Pancreas (tissue), 10 donors: ENCODE measurements at regions not wholly inside any gene's neighbourhood (a gene's known extent, or its start where the extent isn't known, plus 50 kb on each side); places are given as distances from the start of the nearest gene placed in this dataset.
A peak's percentile ranks its signal among the peaks of the same experiment; 100 is the strongest.
"Not testable (repeated sequence)": the region's sequence is repeated elsewhere in the genome, so short reads cannot be mapped to it uniquely, and the experiment has no call there.

Source experiments
- ATAC-seq, 4 donors: fragments of 200-7000 bp; cut with Tn5 transposase; one replicate each; pipeline versions ENCODE4 v1.8.0 to v1.9.1; 2020; ENCODE audit warnings: mild to moderate bottlenecking in 4 of 4, moderate library complexity in 4 of 4
- DNase-seq, 6 donors: peaks; one replicate each; pipeline ENCODE4 v3.0.0-alpha.2; 2020
- FAIRE-seq: peaks from 2 replicates; lab custom pipeline; 2012; peaks lifted over from hg19 to GRCh38; lab: Jason Lieb, UNC
- H3K27ac ChIP-seq, 4 donors: fragments of 200-600 bp; sonication (generic); 1 replicate in 3 of 4; 2 replicates in 1 of 4; pipeline versions ENCODE4 v1.5.0 to v1.8.0; 2020
- H3K27me3 ChIP-seq, 4 donors: fragments of 200-600 bp; one replicate each; pipeline ENCODE4 v1.8.0; 2021
- H3K36me3 ChIP-seq, 3 donors: fragments of 200-600 bp; sonication (generic) in 1 of 3; one replicate each; pipeline versions ENCODE4 v1.5.0 to v1.8.0; 2020 to 2021
- H3K4me1 ChIP-seq, 3 donors: fragments of 200-600 bp; one replicate each; pipeline ENCODE4 v1.8.0; 2021
- H3K4me3 ChIP-seq, 4 donors: fragments of 200-600 bp; sonication (generic) in 2 of 4; one replicate each; pipeline versions ENCODE4 v1.5.0 to v1.8.0; 2020 to 2021
- H3K9me3 ChIP-seq, 4 donors: fragments of 200-600 bp; one replicate each; pipeline ENCODE4 v1.8.0; 2021
- CTCF ChIP-seq, 4 donors: fragments of 200-600 bp; sonication (generic) in 3 of 4; IDR thresholded peaks; one replicate each; pipeline versions ENCODE4 v1.5.0 to v1.8.0; 2021; ENCODE audit warnings: antibody characterized with exemption in 4 of 4
- WGBS, 2 donors: extraction: QIAGEN DNeasy Blood & Tissue Kit; methylation state at CpG; one replicate each; pipeline ENCODE4 v1.1.7; 2013; 5-methylcytosine and 5-hydroxymethylcytosine counted together
- intact Hi-C, 3 donors: fragments of 100-400 bp; cut with DNase I; formaldehyde crosslinking; loops; one replicate each; pipeline versions ENCODE4 v1.11.1 to v1.14.2; 2022
- donor health status: healthy with polysubstance abuse.
- donor health status: DM: no; HTN: no; CAD: no; lungs with moderate emphysema.
- donor health status: DM: no; HTN: no; CAD: no.
- donor health status: control.
- donor health status: control.
- donor health status: Bipolar disorder and iron deficiency.
- donor health status: DM: yes; HTN: yes; CAD: no.
- donor health status: DM: no; HTN: no; CAD: no.
- donor health status: DM: no; HTN: no; CAD: no.
- donor health status: DM: yes; HTN: yes; CAD: no.

GRCh38 chr21:17128132-17128531 lies 384.7 kb upstream of the CXADR start:
- no peak for FAIRE-seq
- DNase-seq = no peak
- WGBS, 2 donors = 29 to 45% methylated on average over 5 of the region's 5 CpGs
- H3K9me3 ChIP-seq = no peaks in the 10 kb centered on the region
- H3K27me3 ChIP-seq = no peaks in the 10 kb centered on the region
- intact Hi-C loops = no loop called here
- H3K36me3 ChIP-seq = no peaks in the 10 kb centered on the region
- H3K4me1 ChIP-seq = no peaks in the 10 kb centered on the region
- H3K4me3 ChIP-seq = no peak overlapping the region
- no peak for TF ChIP-seq CTCF (IDR thresholded peaks at IDR 0.05)
- no peak for ATAC-seq
- no peak overlapping the region for H3K27ac ChIP-seq

- ATAC-seq = peak in 1 of 4 donors; percentile 12
- H3K27me3 ChIP-seq, H3K27ac ChIP-seq, H3K9me3 ChIP-seq, FAIRE-seq, intact Hi-C loops, DNase-seq, H3K4me1 ChIP-seq, H3K36me3 ChIP-seq: not testable (repeated sequence)
- peak overlapping the region in 1 of 4 donors; percentile 26 for H3K4me3 ChIP-seq
- 33 to 35% methylated on average over 3 of the region's 3 CpGs for WGBS, 2 donors
Observed at GRCh38 chr21:17139159-17139558, 373.7 kb upstream of the CXADR start.

GRCh38 chr21:17139696-17140095 lies 373.1 kb upstream of the CXADR start:
- no peaks in the 10 kb centered on the region for H3K27me3 ChIP-seq
- H3K36me3 ChIP-seq = no peaks in the 10 kb centered on the region
- no peak for TF ChIP-seq CTCF (IDR thresholded peaks at IDR 0.05)
- no peaks in the 10 kb centered on the region for H3K9me3 ChIP-seq
- intact Hi-C loops = no loop called here
- FAIRE-seq (no peak), DNase-seq (no peak), ATAC-seq (peak in 3 of 4 donors; percentile 24 to 50 (median 24))
- H3K4me1 ChIP-seq = no peaks in the 10 kb centered on the region
- 45 to 54% methylated on average over 5 of the region's 5 CpGs for WGBS, 2 donors
- H3K27ac ChIP-seq = no peak overlapping the region
- peak overlapping the region in 1 of 4 donors; percentile 26 for H3K4me3 ChIP-seq

GRCh38 chr21:17146426-17146825 lies 366.4 kb upstream of the CXADR start:
- 65 to 69% methylated on average over 5 of the region's 5 CpGs for WGBS, 2 donors
- H3K36me3 ChIP-seq = no peaks in the 10 kb centered on the region
- intact Hi-C loops = no loop called here
- no peak for TF ChIP-seq CTCF (IDR thresholded peaks at IDR 0.05)
- no peak for ATAC-seq
- no peak for DNase-seq
- no peak for FAIRE-seq
- H3K4me1 ChIP-seq = no peaks in the 10 kb centered on the region
- no peak overlapping the region for H3K4me3 ChIP-seq
- no peaks in the 10 kb centered on the region for H3K27me3 ChIP-seq
- no peaks in the 10 kb centered on the region for H3K9me3 ChIP-seq
- H3K27ac ChIP-seq = no peak overlapping the region

GRCh38 chr21:17159697-17160096 lies 353.1 kb upstream of the CXADR start:
- no peak for TF ChIP-seq CTCF (IDR thresholded peaks at IDR 0.05)
- intact Hi-C loops = no loop called here
- no peak overlapping the region for H3K4me3 ChIP-seq
- no peak overlapping the region for H3K27ac ChIP-seq
- no peak for DNase-seq
- no peak for ATAC-seq
- H3K9me3 ChIP-seq = no peaks in the 10 kb centered on the region
- no peak for FAIRE-seq
- no peaks in the 10 kb centered on the region for H3K36me3 ChIP-seq
- 35 to 42% methylated on average over 2 of the region's 2 CpGs for WGBS, 2 donors
- no peaks in the 10 kb centered on the region for H3K27me3 ChIP-seq
- H3K4me1 ChIP-seq = no peaks in the 10 kb centered on the region
